ENCODE measurements at regions not wholly inside any gene's neighbourhood (a gene's known extent, or its start where the extent isn't known, plus 50 kb on each side); places are given as distances from the start of the nearest gene placed in this dataset.

DNA sequence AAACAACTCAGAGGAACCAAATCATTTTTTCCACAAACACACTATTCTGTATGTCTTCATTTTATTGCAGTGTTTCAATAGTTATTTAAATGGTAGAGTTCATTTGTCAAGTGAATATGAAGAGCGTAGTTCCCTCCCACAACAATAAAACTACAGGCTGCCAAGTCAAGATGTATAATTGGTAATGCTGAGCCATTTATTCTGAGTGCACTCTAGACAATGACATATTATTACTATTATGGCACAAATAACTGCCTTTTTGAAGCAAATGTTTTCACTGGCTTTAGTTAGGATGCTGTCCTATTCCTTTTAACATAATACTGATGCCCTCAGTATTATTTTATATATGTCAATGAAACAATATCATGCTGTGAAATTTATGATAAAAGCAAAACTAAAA is 102.7 kb upstream of the PCDH15 start:
- no peak overlapping the region for H3K4me2 ChIP-seq (ENCODE audit: low read length, poor library complexity, severe bottlenecking)
- no CpG with 5 or more reads among the region's 1 CpG for WGBS
- no peak overlapping the region for H3K9ac ChIP-seq (ENCODE audit: low read length)
- H3K23ac ChIP-seq (ENCODE audit: low read length in 2 of 2): no peak overlapping the region
- no peak overlapping the region for H2AFZ ChIP-seq (ENCODE audit: low read depth, low read length)
- H2BK120ac ChIP-seq (ENCODE audit: low read depth, low read length): no peak overlapping the region
- no peak overlapping the region for H3K14ac ChIP-seq (ENCODE audit: low read length in 2 of 2)
- no peak overlapping the region for H3K27ac ChIP-seq (ENCODE audit: low read length, poor library complexity, severe bottlenecking)
- H3K18ac ChIP-seq (ENCODE audit: low read depth in 1 of 2, low read length in 2 of 2): no peak overlapping the region
- H2AK5ac ChIP-seq (ENCODE audit: low read length, severe bottlenecking): no peak overlapping the region
- H3K79me1 ChIP-seq (replicated peaks; ENCODE audit: low read length, poor library complexity, severe bottlenecking): no peaks in the 10 kb centered on the region
- no peaks in the 10 kb centered on the region for H3K9me3 ChIP-seq (ENCODE audit: control insufficient read depth, low read length)
- no peak overlapping the region for H4K8ac ChIP-seq (ENCODE audit: low read length)
- H4K91ac ChIP-seq (ENCODE audit: low read length): no peak overlapping the region
- no peaks in the 10 kb centered on the region for H3K4me1 ChIP-seq (ENCODE audit: control insufficient read depth, insufficient read depth, low read depth, low read length)
- no peak overlapping the region for H2BK15ac ChIP-seq (ENCODE audit: low read depth, poor library complexity, severe bottlenecking)
- H3K4me3 ChIP-seq (ENCODE audit: insufficient read depth in 1 of 2, low read depth in 1 of 2, low read length in 2 of 2): no peak overlapping the region
- H2BK5ac ChIP-seq (ENCODE audit: low read depth, low read length, poor library complexity, severe bottlenecking): no peak overlapping the region
- no peak overlapping the region for H2BK12ac ChIP-seq (ENCODE audit: low read length in 2 of 2)
- no peak overlapping the region for H3K4ac ChIP-seq (ENCODE audit: low read depth in 1 of 2, low read length in 2 of 2)
- no peaks in the 10 kb centered on the region for H3K27me3 ChIP-seq (ENCODE audit: control insufficient read depth in 1 of 2, insufficient read depth in 1 of 2, low read length in 2 of 2)
- DNase-seq: no peak
- H3K36me3 ChIP-seq (ENCODE audit: control insufficient read depth in 1 of 2, insufficient read depth in 2 of 2, low read depth in 1 of 2, low read length in 2 of 2): no peaks in the 10 kb centered on the region

DNA sequence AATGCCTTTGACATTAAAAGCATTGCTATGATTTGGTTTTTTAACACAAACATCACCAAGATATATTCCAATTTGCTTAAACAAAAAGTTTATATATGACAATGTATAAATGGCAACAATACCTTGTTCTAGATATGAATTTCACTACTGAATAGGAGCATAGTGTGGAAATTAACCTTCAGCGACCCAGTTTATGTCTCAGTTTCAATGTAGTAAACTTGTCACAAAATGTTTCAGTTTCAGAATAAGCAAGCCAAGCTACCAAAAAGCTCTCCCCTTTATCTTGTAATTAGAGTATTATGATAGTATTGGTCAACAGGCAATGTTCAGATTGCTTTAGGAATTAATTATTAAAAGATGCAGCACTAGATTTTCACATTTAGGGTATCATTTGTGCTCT is 99.6 kb upstream of the PCDH15 start:
- Histone ChIP-seq H4K91ac (ENCODE audit: low read length) (no peak overlapping the region), H3K4ac (ENCODE audit: low read depth in 1 of 2, low read length in 2 of 2) (no peak overlapping the region), H4K8ac (ENCODE audit: low read length) (no peak overlapping the region), H3K27ac (ENCODE audit: low read length, poor library complexity, severe bottlenecking) (no peak overlapping the region), H3K36me3 (ENCODE audit: control insufficient read depth in 1 of 2, insufficient read depth in 2 of 2, low read depth in 1 of 2, low read length in 2 of 2) (no peaks in the 10 kb centered on the region), H2BK5ac (ENCODE audit: low read depth, low read length, poor library complexity, severe bottlenecking) (no peak overlapping the region), H3K4me2 (ENCODE audit: low read length, poor library complexity, severe bottlenecking) (no peak overlapping the region), H3K4me1 (ENCODE audit: control insufficient read depth, insufficient read depth, low read depth, low read length) (no peaks in the 10 kb centered on the region), H2BK120ac (ENCODE audit: low read depth, low read length) (no peak overlapping the region), H3K27me3 (ENCODE audit: control insufficient read depth in 1 of 2, insufficient read depth in 1 of 2, low read length in 2 of 2) (no peaks in the 10 kb centered on the region), H3K9ac (ENCODE audit: low read length) (no peak overlapping the region), H2BK12ac (ENCODE audit: low read length in 2 of 2) (no peak overlapping the region), H2BK15ac (ENCODE audit: low read depth, poor library complexity, severe bottlenecking) (no peak overlapping the region), H3K18ac (ENCODE audit: low read depth in 1 of 2, low read length in 2 of 2) (no peak overlapping the region), H3K14ac (ENCODE audit: low read length in 2 of 2) (no peak overlapping the region), H2AK5ac (ENCODE audit: low read length, severe bottlenecking) (no peak overlapping the region), H3K79me1 (replicated peaks; ENCODE audit: low read length, poor library complexity, severe bottlenecking) (no peaks in the 10 kb centered on the region), H3K23ac (ENCODE audit: low read length in 2 of 2) (no peak overlapping the region), H3K9me3 (ENCODE audit: control insufficient read depth, low read length) (no peaks in the 10 kb centered on the region), H2AFZ (ENCODE audit: low read depth, low read length) (no peak overlapping the region), H3K4me3 (ENCODE audit: insufficient read depth in 1 of 2, low read depth in 1 of 2, low read length in 2 of 2) (no peak overlapping the region)
- DNase-seq: no peak
- 100% methylated on average over 1 of the region's 1 CpG for WGBS

DNA sequence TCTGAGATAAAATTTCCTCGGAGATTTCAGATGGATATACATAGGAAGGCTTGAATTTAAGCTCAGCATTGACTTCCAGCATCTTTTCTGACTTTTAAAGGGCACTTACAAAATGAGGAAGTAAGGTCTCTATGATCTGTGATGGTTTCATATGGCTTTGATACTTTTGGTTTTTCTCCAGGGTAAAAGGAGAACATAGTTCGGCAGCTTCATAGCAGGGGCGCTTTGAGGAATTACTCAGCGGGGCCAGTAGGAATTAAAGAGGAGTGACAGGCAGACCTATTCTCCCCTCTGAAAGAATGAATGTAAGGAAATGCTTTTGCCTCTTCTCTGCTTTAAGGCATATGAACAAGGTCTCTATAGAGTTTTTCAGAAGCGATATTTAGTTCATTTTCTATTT is 80.0 kb upstream of the PCDH15 start:
- no peak overlapping the region for H2BK12ac ChIP-seq (ENCODE audit: low read length in 2 of 2)
- no peaks in the 10 kb centered on the region for H3K27me3 ChIP-seq (ENCODE audit: control insufficient read depth in 1 of 2, insufficient read depth in 1 of 2, low read length in 2 of 2)
- H3K27ac ChIP-seq (ENCODE audit: low read length, poor library complexity, severe bottlenecking): no peak overlapping the region
- no peak for DNase-seq
- H2BK5ac ChIP-seq (ENCODE audit: low read depth, low read length, poor library complexity, severe bottlenecking): no peak overlapping the region
- no peaks in the 10 kb centered on the region for H3K9me3 ChIP-seq (ENCODE audit: control insufficient read depth, low read length)
- no peak overlapping the region for H3K4me3 ChIP-seq (ENCODE audit: insufficient read depth in 1 of 2, low read depth in 1 of 2, low read length in 2 of 2)
- H3K23ac ChIP-seq (ENCODE audit: low read length in 2 of 2): no peak overlapping the region
- H4K91ac ChIP-seq (ENCODE audit: low read length): no peak overlapping the region
- no peak overlapping the region for H3K14ac ChIP-seq (ENCODE audit: low read length in 2 of 2)
- H3K4me1 ChIP-seq (ENCODE audit: control insufficient read depth, insufficient read depth, low read depth, low read length): no peaks in the 10 kb centered on the region
- WGBS: 82% methylated on average over 5 of the region's 5 CpGs
- no peak overlapping the region for H2AFZ ChIP-seq (ENCODE audit: low read depth, low read length)
- no peak overlapping the region for H3K18ac ChIP-seq (ENCODE audit: low read depth in 1 of 2, low read length in 2 of 2)
- no peak overlapping the region for H3K9ac ChIP-seq (ENCODE audit: low read length)
- no peak overlapping the region for H3K4me2 ChIP-seq (ENCODE audit: low read length, poor library complexity, severe bottlenecking)
- no peak overlapping the region for H2BK120ac ChIP-seq (ENCODE audit: low read depth, low read length)
- no peak overlapping the region for H2BK15ac ChIP-seq (ENCODE audit: low read depth, poor library complexity, severe bottlenecking)
- H3K4ac ChIP-seq (ENCODE audit: low read depth in 1 of 2, low read length in 2 of 2): no peak overlapping the region
- H3K36me3 ChIP-seq (ENCODE audit: control insufficient read depth in 1 of 2, insufficient read depth in 2 of 2, low read depth in 1 of 2, low read length in 2 of 2): no peaks in the 10 kb centered on the region
- no peak overlapping the region for H4K8ac ChIP-seq (ENCODE audit: low read length)
- no peaks in the 10 kb centered on the region for H3K79me1 ChIP-seq (replicated peaks; ENCODE audit: low read length, poor library complexity, severe bottlenecking)
- no peak overlapping the region for H2AK5ac ChIP-seq (ENCODE audit: low read length, severe bottlenecking)

DNA sequence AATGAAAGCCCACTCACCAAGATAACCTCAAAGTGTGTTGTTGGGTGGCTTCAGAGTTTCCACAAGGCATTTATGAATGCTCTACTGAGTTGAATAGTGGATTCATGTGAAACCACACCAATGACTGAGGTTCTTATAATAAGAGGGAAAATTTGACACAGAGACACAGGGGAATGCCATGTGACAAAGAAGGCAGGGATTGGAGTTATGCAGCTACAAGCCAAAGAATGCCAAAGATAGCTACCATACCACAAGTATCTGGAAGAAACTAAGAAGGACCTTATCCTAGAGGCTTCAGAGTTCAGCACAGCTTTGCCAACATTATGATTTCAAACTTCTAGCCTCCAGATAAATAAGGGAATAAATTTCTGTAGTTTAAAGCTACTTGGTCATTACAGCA is 68.0 kb upstream of the PCDH15 start:
- Histone ChIP-seq H3K4me3 (ENCODE audit: insufficient read depth in 1 of 2, low read depth in 1 of 2, low read length in 2 of 2) (no peak overlapping the region), H2BK5ac (ENCODE audit: low read depth, low read length, poor library complexity, severe bottlenecking) (no peak overlapping the region), H2AK5ac (ENCODE audit: low read length, severe bottlenecking) (no peak overlapping the region), H3K9ac (ENCODE audit: low read length) (no peak overlapping the region), H2BK120ac (ENCODE audit: low read depth, low read length) (no peak overlapping the region), H3K23ac (ENCODE audit: low read length in 2 of 2) (no peak overlapping the region), H4K91ac (ENCODE audit: low read length) (no peak overlapping the region), H3K36me3 (ENCODE audit: control insufficient read depth in 1 of 2, insufficient read depth in 2 of 2, low read depth in 1 of 2, low read length in 2 of 2) (no peaks in the 10 kb centered on the region), H2BK12ac (ENCODE audit: low read length in 2 of 2) (no peak overlapping the region), H3K79me1 (replicated peaks; ENCODE audit: low read length, poor library complexity, severe bottlenecking) (no peaks in the 10 kb centered on the region), H3K27me3 (ENCODE audit: control insufficient read depth in 1 of 2, insufficient read depth in 1 of 2, low read length in 2 of 2) (no peaks in the 10 kb centered on the region), H3K27ac (ENCODE audit: low read length, poor library complexity, severe bottlenecking) (no peak overlapping the region), H3K18ac (ENCODE audit: low read depth in 1 of 2, low read length in 2 of 2) (no peak overlapping the region), H3K4ac (ENCODE audit: low read depth in 1 of 2, low read length in 2 of 2) (no peak overlapping the region), H3K14ac (ENCODE audit: low read length in 2 of 2) (no peak overlapping the region), H3K4me1 (ENCODE audit: control insufficient read depth, insufficient read depth, low read depth, low read length) (no peaks in the 10 kb centered on the region), H2BK15ac (ENCODE audit: low read depth, poor library complexity, severe bottlenecking) (no peak overlapping the region), H4K8ac (ENCODE audit: low read length) (no peak overlapping the region), H3K4me2 (ENCODE audit: low read length, poor library complexity, severe bottlenecking) (no peak overlapping the region), H3K9me3 (ENCODE audit: control insufficient read depth, low read length) (no peaks in the 10 kb centered on the region), H2AFZ (ENCODE audit: low read depth, low read length) (no peak overlapping the region)
- DNase-seq: no peak
